HCT116 (cell line): ENCODE measurements at regions not wholly inside any gene's neighbourhood (a gene's known extent, or its start where the extent isn't known, plus 50 kb on each side); places are given as distances from the start of the nearest gene placed in this dataset.

Experiments
- EGR1 ChIP-seq: IDR thresholded peaks from 2 replicates; pipeline ENCODE4 v1.6.1; 2012; ENCODE audit warnings: low read depth
- EZH2 ChIP-seq: fragments of 200-600 bp; sonication (generic); IDR thresholded peaks from 2 replicates; pipeline ENCODE4 v1.6.1; 2017; ENCODE audit warnings: antibody characterized with exemption, mixed run types
- POLR2AphosphoS5 ChIP-seq: IDR thresholded peaks from 2 replicates; pipeline ENCODE4 v1.6.1; 2011; ENCODE audit warnings: mild to moderate bottlenecking, low read depth, low read length, moderate library complexity
- YY1 ChIP-seq: IDR thresholded peaks from 2 replicates; pipeline ENCODE4 v1.6.1; 2011; ENCODE audit warnings: low read length, low read depth, moderate library complexity, mild to moderate bottlenecking; ENCODE audit not compliant: insufficient replicate concordance; ENCODE audit errors: extremely low read depth
- ZNF274 ChIP-seq: fragments of 200-500 bp; sonication (Bioruptor generic); IDR thresholded peaks from 2 replicates; pipeline ENCODE4 v1.6.1; 2014; ENCODE audit warnings: mild to moderate bottlenecking, low read depth, low read length, inconsistent platforms
- TF ChIP-seq, protein P1 (sequence below), 3 experiments: fragments of 200-600 bp in 1 of 3; sonication (generic) in 1 of 3; IDR thresholded peaks in 2 of 3; conservative IDR thresholded peaks in 1 of 3; 2 replicates each; pipeline ENCODE4 v1.5.1; 2012 to 2017; ENCODE audit warnings: low read depth in 2 of 3, low read length in 2 of 3, antibody characterized with exemption in 1 of 3, borderline replicate concordance in 1 of 3, control low read depth in 1 of 3, mild to moderate bottlenecking in 1 of 3, mixed read lengths in 1 of 3, mixed run types in 1 of 3, moderate library complexity in 1 of 3; ENCODE audit not compliant: insufficient read depth in 1 of 3
- TF ChIP-seq, protein P2 (sequence below): IDR thresholded peaks from 2 replicates; pipeline ENCODE4 v1.6.1; 2012; ENCODE audit warnings: low read depth
- TF ChIP-seq, protein P3 (sequence below): IDR thresholded peaks from 2 replicates; pipeline ENCODE4 v1.6.1; 2011; ENCODE audit warnings: mild to moderate bottlenecking, low read length, moderate library complexity; ENCODE audit not compliant: insufficient replicate concordance; ENCODE audit errors: extremely low read depth

DNA sequence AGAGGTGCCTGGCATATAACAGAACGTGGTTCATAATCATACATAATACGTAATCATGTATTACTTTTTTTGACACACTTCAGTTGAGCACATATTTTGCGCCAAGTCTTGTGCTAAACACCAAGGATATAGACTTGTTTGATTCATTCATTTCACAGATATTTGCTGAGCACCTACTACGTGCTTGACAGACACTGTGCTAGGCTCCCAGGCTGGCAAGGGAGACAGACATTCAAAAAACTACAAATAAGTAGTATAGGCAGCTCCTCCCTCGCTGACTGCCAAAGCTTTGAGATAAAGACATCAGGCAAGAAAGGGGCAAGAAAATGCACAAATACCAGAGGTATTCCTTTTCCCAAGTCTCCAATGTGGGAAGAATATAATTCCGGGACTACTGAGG, 122.5 kb upstream of the CPEB4 start:
- TF ChIP-seq, protein P1, sequence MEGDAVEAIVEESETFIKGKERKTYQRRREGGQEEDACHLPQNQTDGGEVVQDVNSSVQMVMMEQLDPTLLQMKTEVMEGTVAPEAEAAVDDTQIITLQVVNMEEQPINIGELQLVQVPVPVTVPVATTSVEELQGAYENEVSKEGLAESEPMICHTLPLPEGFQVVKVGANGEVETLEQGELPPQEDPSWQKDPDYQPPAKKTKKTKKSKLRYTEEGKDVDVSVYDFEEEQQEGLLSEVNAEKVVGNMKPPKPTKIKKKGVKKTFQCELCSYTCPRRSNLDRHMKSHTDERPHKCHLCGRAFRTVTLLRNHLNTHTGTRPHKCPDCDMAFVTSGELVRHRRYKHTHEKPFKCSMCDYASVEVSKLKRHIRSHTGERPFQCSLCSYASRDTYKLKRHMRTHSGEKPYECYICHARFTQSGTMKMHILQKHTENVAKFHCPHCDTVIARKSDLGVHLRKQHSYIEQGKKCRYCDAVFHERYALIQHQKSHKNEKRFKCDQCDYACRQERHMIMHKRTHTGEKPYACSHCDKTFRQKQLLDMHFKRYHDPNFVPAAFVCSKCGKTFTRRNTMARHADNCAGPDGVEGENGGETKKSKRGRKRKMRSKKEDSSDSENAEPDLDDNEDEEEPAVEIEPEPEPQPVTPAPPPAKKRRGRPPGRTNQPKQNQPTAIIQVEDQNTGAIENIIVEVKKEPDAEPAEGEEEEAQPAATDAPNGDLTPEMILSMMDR (IDR thresholded peaks at IDR 0.05 in 2 of 3, conservative IDR thresholded peaks at IDR 0.05 in 1 of 3; ENCODE audit: borderline replicate concordance in 1 of 3, insufficient read depth in 1 of 3, low read depth in 2 of 3, low read length in 2 of 3) = no peak
- TF ChIP-seq, protein P2, sequence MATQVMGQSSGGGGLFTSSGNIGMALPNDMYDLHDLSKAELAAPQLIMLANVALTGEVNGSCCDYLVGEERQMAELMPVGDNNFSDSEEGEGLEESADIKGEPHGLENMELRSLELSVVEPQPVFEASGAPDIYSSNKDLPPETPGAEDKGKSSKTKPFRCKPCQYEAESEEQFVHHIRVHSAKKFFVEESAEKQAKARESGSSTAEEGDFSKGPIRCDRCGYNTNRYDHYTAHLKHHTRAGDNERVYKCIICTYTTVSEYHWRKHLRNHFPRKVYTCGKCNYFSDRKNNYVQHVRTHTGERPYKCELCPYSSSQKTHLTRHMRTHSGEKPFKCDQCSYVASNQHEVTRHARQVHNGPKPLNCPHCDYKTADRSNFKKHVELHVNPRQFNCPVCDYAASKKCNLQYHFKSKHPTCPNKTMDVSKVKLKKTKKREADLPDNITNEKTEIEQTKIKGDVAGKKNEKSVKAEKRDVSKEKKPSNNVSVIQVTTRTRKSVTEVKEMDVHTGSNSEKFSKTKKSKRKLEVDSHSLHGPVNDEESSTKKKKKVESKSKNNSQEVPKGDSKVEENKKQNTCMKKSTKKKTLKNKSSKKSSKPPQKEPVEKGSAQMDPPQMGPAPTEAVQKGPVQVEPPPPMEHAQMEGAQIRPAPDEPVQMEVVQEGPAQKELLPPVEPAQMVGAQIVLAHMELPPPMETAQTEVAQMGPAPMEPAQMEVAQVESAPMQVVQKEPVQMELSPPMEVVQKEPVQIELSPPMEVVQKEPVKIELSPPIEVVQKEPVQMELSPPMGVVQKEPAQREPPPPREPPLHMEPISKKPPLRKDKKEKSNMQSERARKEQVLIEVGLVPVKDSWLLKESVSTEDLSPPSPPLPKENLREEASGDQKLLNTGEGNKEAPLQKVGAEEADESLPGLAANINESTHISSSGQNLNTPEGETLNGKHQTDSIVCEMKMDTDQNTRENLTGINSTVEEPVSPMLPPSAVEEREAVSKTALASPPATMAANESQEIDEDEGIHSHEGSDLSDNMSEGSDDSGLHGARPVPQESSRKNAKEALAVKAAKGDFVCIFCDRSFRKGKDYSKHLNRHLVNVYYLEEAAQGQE = no peak
- TF ChIP-seq EZH2 (no peak), EGR1 (no peak), YY1 (no peak), POLR2AphosphoS5 (no peak), ZNF274 (no peak)
- TF ChIP-seq, protein P3, sequence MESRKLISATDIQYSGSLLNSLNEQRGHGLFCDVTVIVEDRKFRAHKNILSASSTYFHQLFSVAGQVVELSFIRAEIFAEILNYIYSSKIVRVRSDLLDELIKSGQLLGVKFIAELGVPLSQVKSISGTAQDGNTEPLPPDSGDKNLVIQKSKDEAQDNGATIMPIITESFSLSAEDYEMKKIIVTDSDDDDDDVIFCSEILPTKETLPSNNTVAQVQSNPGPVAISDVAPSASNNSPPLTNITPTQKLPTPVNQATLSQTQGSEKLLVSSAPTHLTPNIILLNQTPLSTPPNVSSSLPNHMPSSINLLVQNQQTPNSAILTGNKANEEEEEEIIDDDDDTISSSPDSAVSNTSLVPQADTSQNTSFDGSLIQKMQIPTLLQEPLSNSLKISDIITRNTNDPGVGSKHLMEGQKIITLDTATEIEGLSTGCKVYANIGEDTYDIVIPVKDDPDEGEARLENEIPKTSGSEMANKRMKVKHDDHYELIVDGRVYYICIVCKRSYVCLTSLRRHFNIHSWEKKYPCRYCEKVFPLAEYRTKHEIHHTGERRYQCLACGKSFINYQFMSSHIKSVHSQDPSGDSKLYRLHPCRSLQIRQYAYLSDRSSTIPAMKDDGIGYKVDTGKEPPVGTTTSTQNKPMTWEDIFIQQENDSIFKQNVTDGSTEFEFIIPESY = no peak
